Right lobe of liver (tissue), 6 donors: ENCODE measurements at regions not wholly inside any gene's neighbourhood (a gene's known extent, or its start where the extent isn't known, plus 50 kb on each side); places are given as distances from the start of the nearest gene placed in this dataset.

Source experiments
- ATAC-seq, 4 donors: fragments of 200-7000 bp; cut with Tn5 transposase; one replicate each; pipeline ENCODE4 v1.9.1; 2020; ENCODE audit warnings: mild to moderate bottlenecking in 4 of 4, moderate library complexity in 4 of 4
- DNase-seq, 3 donors: peaks; one replicate each; pipeline ENCODE4 v3.0.0-alpha.2; 2020
- H3K27ac ChIP-seq, 3 donors: fragments of 200-600 bp; one replicate each; pipeline ENCODE4 v1.8.0; 2022
- H3K27me3 ChIP-seq, 2 donors: fragments of 200-600 bp; one replicate each; pipeline ENCODE4 v1.8.0; 2022
- H3K36me3 ChIP-seq, 4 donors: fragments of 200-600 bp; sonication (generic) in 1 of 4; one replicate each; pipeline versions ENCODE4 v1.5.1 to v1.8.0; 2017 to 2022; ENCODE audit warnings: control low read depth in 1 of 4
- H3K4me1 ChIP-seq, 4 donors: fragments of 200-600 bp; sonication (generic) in 1 of 4; one replicate each; pipeline versions ENCODE4 v1.5.1 to v1.8.0; 2017 to 2022; ENCODE audit warnings: control low read depth in 1 of 4
- H3K4me3 ChIP-seq, 3 donors: fragments of 200-600 bp; one replicate each; pipeline ENCODE4 v1.8.0; 2022
- H3K9me3 ChIP-seq, 4 donors: fragments of 200-600 bp; sonication (generic) in 1 of 4; one replicate each; pipeline versions ENCODE4 v1.5.1 to v1.8.0; 2017 to 2022; ENCODE audit warnings: control low read depth in 1 of 4
- CTCF ChIP-seq, 4 donors: fragments of 200-600 bp in 3 of 4; fragments of 450-650 bp in 1 of 4; IDR thresholded peaks; one replicate each; pipeline versions ENCODE4 v1.5.1 to v1.8.0; 2016 to 2022; ENCODE audit warnings: antibody characterized with exemption in 4 of 4, mild to moderate bottlenecking in 2 of 4
- POLR2A ChIP-seq: fragments of 450-650 bp; IDR thresholded peaks from one replicate; pipeline ENCODE4 v1.6.1; 2017; ENCODE audit warnings: antibody characterized with exemption, mild to moderate bottlenecking
- WGBS: methylation state at CpG from one replicate; pipeline ENCODE4 v1.1.6; 2018; ENCODE audit warnings: low coverage, low lambda C conversion rate; ENCODE audit not compliant: insufficient coverage; ENCODE audit errors: missing lambda C conversion rate; 5-methylcytosine and 5-hydroxymethylcytosine counted together
- intact Hi-C, 2 donors: fragments of 100-400 bp; cut with DNase I; formaldehyde crosslinking; loops; one replicate each; pipeline versions ENCODE4 v1.11.2 to v1.14.1; 2022
- donor health status: DM: no; HTN: yes; CAD: no.
- donor health status: DM: no; HTN: no; CAD: no.
- donor health status: DM: no; HTN: no; CAD: no.
- donor health status: DM: no; HTN: yes; CAD: no.
- donor health status: DM: no; HTN: yes; CAD: no.

- Histone ChIP-seq H3K27ac (no peak overlapping the region), H3K9me3 (no peaks in the 10 kb centered on the region), H3K4me3 (no peak overlapping the region), H3K27me3 (no peaks in the 10 kb centered on the region), H3K36me3 (no peaks in the 10 kb centered on the region), H3K4me1 (no peaks in the 10 kb centered on the region)
- ATAC-seq (no peak), DNase-seq (no peak)
- TF ChIP-seq CTCF (IDR thresholded peaks at IDR 0.05) (no peak), POLR2A (no peak)
- intact Hi-C loops, result no loop called here
Observed at GRCh38 chr13:56352901-56353300, 787.8 kb upstream of the PRR20A start.

- DNase-seq, result no peak
- H3K27me3 ChIP-seq, result no peaks in the 10 kb centered on the region
- intact Hi-C loops, result no loop called here
- H3K4me1 ChIP-seq, result no peaks in the 10 kb centered on the region
- ATAC-seq, result no peak
- H3K9me3 ChIP-seq, result no peaks in the 10 kb centered on the region
- H3K36me3 ChIP-seq, result no peaks in the 10 kb centered on the region
- no peak overlapping the region for H3K27ac ChIP-seq
- TF ChIP-seq CTCF (IDR thresholded peaks at IDR 0.05) (no peak), POLR2A (no peak)
- H3K4me3 ChIP-seq, result no peak overlapping the region
- 60% methylated on average over 1 of the region's 1 CpG for WGBS
Observed at GRCh38 chr13:56356690-56357089, 784.0 kb upstream of the PRR20A start.

DNA sequence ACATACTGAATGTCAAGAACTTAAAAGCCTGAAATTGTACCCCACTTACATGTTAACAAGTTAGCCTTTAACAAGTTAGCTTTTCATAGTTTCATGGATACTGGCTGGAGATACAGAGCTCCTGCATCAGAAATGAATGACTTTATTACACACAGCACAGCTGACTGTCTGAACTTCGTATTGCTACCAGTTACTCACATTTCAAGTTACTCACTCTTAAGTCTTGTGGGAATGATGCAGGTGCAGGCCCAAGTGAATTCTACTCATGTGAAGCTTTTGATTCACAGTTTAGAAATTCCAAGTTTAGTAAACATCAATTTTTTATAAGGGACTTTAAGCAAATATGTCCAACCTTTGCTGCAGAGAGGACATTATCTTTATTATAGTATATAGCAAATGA lies 762.2 kb upstream of the PRR20A start:
- Histone ChIP-seq H3K4me3 (no peak overlapping the region), H3K36me3 (no peaks in the 10 kb centered on the region), H3K27me3 (no peaks in the 10 kb centered on the region), H3K9me3 (no peaks in the 10 kb centered on the region), H3K4me1 (no peaks in the 10 kb centered on the region), H3K27ac (no peak overlapping the region)
- intact Hi-C loops, result no loop called here
- no peak for TF ChIP-seq CTCF (IDR thresholded peaks at IDR 0.05)
- TF ChIP-seq POLR2A, result no peak
- WGBS, result 33% methylated on average over 1 of the region's 1 CpG
- no peak for ATAC-seq
- DNase-seq, result no peak

GRCh38 chr13:56393549-56393948 lies 747.2 kb upstream of the PRR20A start:
- DNase-seq (no peak), ATAC-seq (no peak)
- WGBS, result 50% methylated on average over 1 of the region's 1 CpG
- no peaks in the 10 kb centered on the region for H3K27me3 ChIP-seq
- H3K4me1 ChIP-seq, result no peaks in the 10 kb centered on the region
- no peaks in the 10 kb centered on the region for H3K36me3 ChIP-seq
- intact Hi-C loops, result no loop called here
- no peak for TF ChIP-seq POLR2A
- no peak for TF ChIP-seq CTCF (IDR thresholded peaks at IDR 0.05)
- no peak overlapping the region for H3K4me3 ChIP-seq
- no peak overlapping the region for H3K27ac ChIP-seq
- H3K9me3 ChIP-seq, result no peaks in the 10 kb centered on the region

GRCh38 chr13:56396318-56396717 lies 744.4 kb upstream of the PRR20A start:
- WGBS, result 18% methylated on average over 2 of the region's 2 CpGs
- no peak overlapping the region for H3K27ac ChIP-seq
- H3K4me3 ChIP-seq, result no peak overlapping the region
- H3K27me3 ChIP-seq, result no peaks in the 10 kb centered on the region
- no peaks in the 10 kb centered on the region for H3K9me3 ChIP-seq
- intact Hi-C loops, result no loop called here
- no peaks in the 10 kb centered on the region for H3K4me1 ChIP-seq
- no peak for ATAC-seq
- no peak for DNase-seq
- no peaks in the 10 kb centered on the region for H3K36me3 ChIP-seq
- TF ChIP-seq POLR2A (no peak), CTCF (IDR thresholded peaks at IDR 0.05) (no peak)
